ENCODE measurements at regions not wholly inside any gene's neighbourhood (a gene's known extent, or its start where the extent isn't known, plus 50 kb on each side); places are given as distances from the start of the nearest gene placed in this dataset.

- no peak for DNase-seq (ENCODE audit: low spot score)
These were observed 599.5 kb upstream of the DPP6 start for GRCh38 chr7:153452661-153453060.

GRCh38 chr7:153454306-153454705 lies 597.9 kb upstream of the DPP6 start:
- no peak for DNase-seq (ENCODE audit: low spot score)

GRCh38 chr7:153457746-153458145 lies 594.5 kb upstream of the DPP6 start:
- peak; percentile 1 for DNase-seq (ENCODE audit: low spot score)

GRCh38 chr7:153470004-153470671 lies 582.1 kb upstream of the DPP6 start:
- no peak for DNase-seq (ENCODE audit: low spot score)

- DNase-seq (ENCODE audit: low spot score): no peak
These were observed 579.7 kb upstream of the DPP6 start for GRCh38 chr7:153472516-153472915.

- no peak for DNase-seq (ENCODE audit: low spot score)
These were observed 579.0 kb upstream of the DPP6 start for GRCh38 chr7:153473185-153473584.

- DNase-seq (ENCODE audit: low spot score): no peak
These were observed 577.0 kb upstream of the DPP6 start for GRCh38 chr7:153475239-153475638.

GRCh38 chr7:153476166-153476565 lies 576.0 kb upstream of the DPP6 start:
- no peak for DNase-seq (ENCODE audit: low spot score)

GRCh38 chr7:153496257-153496656 lies 555.9 kb upstream of the DPP6 start:
- no peak for DNase-seq (ENCODE audit: low spot score)

GRCh38 chr7:153503093-153503492 lies 549.1 kb upstream of the DPP6 start:
- no peak for DNase-seq (ENCODE audit: low spot score)

GRCh38 chr7:153504288-153505075 lies 547.7 kb upstream of the DPP6 start:
- no peak for DNase-seq (ENCODE audit: low spot score)

GRCh38 chr7:153507885-153508284 lies 544.3 kb upstream of the DPP6 start:
- DNase-seq (ENCODE audit: low spot score): no peak

GRCh38 chr7:153509768-153510167 lies 542.4 kb upstream of the DPP6 start:
- DNase-seq (ENCODE audit: low spot score): peak; percentile 45

GRCh38 chr7:153510674-153511073 lies 541.5 kb upstream of the DPP6 start:
- no peak for DNase-seq (ENCODE audit: low spot score)

GRCh38 chr7:153514032-153514431 lies 538.2 kb upstream of the DPP6 start:
- DNase-seq (ENCODE audit: low spot score): no peak

- DNase-seq (ENCODE audit: low spot score): no peak
These were observed 536.8 kb upstream of the DPP6 start for GRCh38 chr7:153515359-153515758.

GRCh38 chr7:153518201-153518984 lies 533.8 kb upstream of the DPP6 start:
- no peak for DNase-seq (ENCODE audit: low spot score)

GRCh38 chr7:153521370-153521769 lies 530.8 kb upstream of the DPP6 start:
- DNase-seq (ENCODE audit: low spot score): no peak

- DNase-seq (ENCODE audit: low spot score): no peak
These were observed 529.9 kb upstream of the DPP6 start for GRCh38 chr7:153522261-153522660.

GRCh38 chr7:153523320-153524015 lies 528.7 kb upstream of the DPP6 start:
- no peak for DNase-seq (ENCODE audit: low spot score)

- no peak for DNase-seq (ENCODE audit: low spot score)
These were observed 528.1 kb upstream of the DPP6 start for GRCh38 chr7:153524070-153524601.

- no peak for DNase-seq (ENCODE audit: low spot score)
These were observed 523.1 kb upstream of the DPP6 start for GRCh38 chr7:153529100-153529499.
